Natural killer cell (primary cell): ENCODE measurements at regions not wholly inside any gene's neighbourhood (a gene's known extent, or its start where the extent isn't known, plus 50 kb on each side); places are given as distances from the start of the nearest gene placed in this dataset.
"Not testable (repeated sequence)": the region's sequence is repeated elsewhere in the genome, so short reads cannot be mapped to it uniquely, and the experiment has no call there.

Source experiments
- ATAC-seq, 3 donors: fragments of 150-1000 bp in 2 of 3; fragments of 200-7000 bp in 1 of 3; cut with Tn5 transposase; 1 replicate in 1 of 3; 2 replicates in 2 of 3; pipeline ENCODE4 v1.10.0; 2021; ENCODE audit warnings: mild to moderate bottlenecking in 2 of 3, moderate library complexity in 2 of 3
- DNase-seq, 2 donors: peaks; one replicate each; pipeline versions ENCODE4 v3.0.0 to v3.0.0-alpha.2; 2013 to 2021; ENCODE audit warnings: mixed read lengths in 1 of 2
- H3K27ac ChIP-seq: one replicate; pipeline ENCODE4 v1.5.1; 2013; ENCODE audit warnings: mild to moderate bottlenecking, low read length
- H3K27me3 ChIP-seq: one replicate; pipeline ENCODE4 v1.6.1; 2013; ENCODE audit warnings: low read length; ENCODE audit not compliant: control insufficient read depth, insufficient read depth
- H3K36me3 ChIP-seq: one replicate; pipeline ENCODE4 v1.6.1; 2013; ENCODE audit warnings: low read length; ENCODE audit not compliant: control insufficient read depth, insufficient read depth
- H3K4me1 ChIP-seq: one replicate; pipeline ENCODE4 v1.6.1; 2013; ENCODE audit warnings: low read length; ENCODE audit not compliant: control insufficient read depth, insufficient read depth
- H3K4me3 ChIP-seq: one replicate; pipeline ENCODE4 v1.5.1; 2013; ENCODE audit warnings: low read length
- H3K9me3 ChIP-seq: one replicate; pipeline ENCODE4 v1.6.1; 2013; ENCODE audit warnings: low read length; ENCODE audit not compliant: control insufficient read depth, insufficient read depth
- H3K27ac Mint-ChIP-seq, 2 donors: one replicate each; pipeline ENCODE4 v1.8.0; 2022; ENCODE audit warnings: mild to moderate bottlenecking in 2 of 2, mixed read lengths in 2 of 2, moderate library complexity in 1 of 2
- H3K27me3 Mint-ChIP-seq, 2 donors: one replicate each; pipeline ENCODE4 v1.8.0; 2022; ENCODE audit warnings: low read depth in 2 of 2, mixed read lengths in 2 of 2
- H3K36me3 Mint-ChIP-seq: one replicate; pipeline ENCODE4 v1.8.0; 2022; ENCODE audit warnings: mixed read lengths
- H3K4me1 Mint-ChIP-seq, 2 donors: one replicate each; pipeline ENCODE4 v1.8.0; 2022; ENCODE audit warnings: mixed read lengths in 2 of 2
- H3K4me3 Mint-ChIP-seq: one replicate; pipeline ENCODE4 v1.8.0; 2022; ENCODE audit warnings: mild to moderate bottlenecking, moderate library complexity, mixed read lengths
- H3K9me3 Mint-ChIP-seq, 2 donors: one replicate each; pipeline ENCODE4 v1.8.0; 2022; ENCODE audit warnings: mixed read lengths in 2 of 2
- WGBS: methylation state at CpG from one replicate; pipeline ENCODE4 v1.1.7; 2013; ENCODE audit warnings: missing lambda C conversion rate; ENCODE audit not compliant: insufficient coverage; 5-methylcytosine and 5-hydroxymethylcytosine counted together
- intact Hi-C: fragments of 100-400 bp; cut with micrococcal nuclease; formaldehyde crosslinking; loops from one replicate; pipeline ENCODE4 v1.14.2; 2022
- TF ChIP-seq, protein P1 (sequence below): fragments of 200-600 bp; IDR thresholded peaks from one replicate; pipeline ENCODE4 v1.8.0; 2022; ENCODE audit warnings: antibody characterized with exemption

DNA sequence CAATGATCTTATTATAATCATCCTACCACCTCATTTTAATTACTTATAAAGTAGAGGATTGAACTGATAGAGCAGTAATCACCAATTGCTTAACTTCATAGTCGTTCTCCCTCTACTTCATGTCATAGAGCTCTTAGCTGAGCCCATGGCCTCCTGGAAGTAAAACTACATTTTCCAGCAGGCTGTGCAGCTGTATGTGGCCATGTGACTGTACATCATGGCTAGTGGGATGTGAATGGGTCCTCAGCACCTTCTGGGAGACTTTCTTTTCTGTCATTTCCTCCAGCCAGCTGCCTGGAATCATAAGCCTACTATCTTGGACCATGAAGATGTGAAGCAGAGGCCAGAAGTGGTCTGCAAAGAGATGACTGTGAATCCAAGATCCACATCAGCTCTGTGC is 128.7 kb upstream of the SKOR2 start:
- ATAC-seq (no peak), DNase-seq (no peak)
- H3K27ac ChIP-seq: no peak overlapping the region
- H3K4me3 Mint-ChIP-seq: no peak overlapping the region
- peaks cover 0 to 4% of the 10 kb centered on the region in 2 donors for H3K27me3 Mint-ChIP-seq
- WGBS: no CpG with 5 or more reads among the region's 1 CpG
- no peak overlapping the region for H3K4me3 ChIP-seq
- no peaks in the 10 kb centered on the region for H3K9me3 ChIP-seq
- no peaks in the 10 kb centered on the region for H3K4me1 Mint-ChIP-seq
- H3K36me3 ChIP-seq: no peaks in the 10 kb centered on the region
- TF ChIP-seq, protein P1, sequence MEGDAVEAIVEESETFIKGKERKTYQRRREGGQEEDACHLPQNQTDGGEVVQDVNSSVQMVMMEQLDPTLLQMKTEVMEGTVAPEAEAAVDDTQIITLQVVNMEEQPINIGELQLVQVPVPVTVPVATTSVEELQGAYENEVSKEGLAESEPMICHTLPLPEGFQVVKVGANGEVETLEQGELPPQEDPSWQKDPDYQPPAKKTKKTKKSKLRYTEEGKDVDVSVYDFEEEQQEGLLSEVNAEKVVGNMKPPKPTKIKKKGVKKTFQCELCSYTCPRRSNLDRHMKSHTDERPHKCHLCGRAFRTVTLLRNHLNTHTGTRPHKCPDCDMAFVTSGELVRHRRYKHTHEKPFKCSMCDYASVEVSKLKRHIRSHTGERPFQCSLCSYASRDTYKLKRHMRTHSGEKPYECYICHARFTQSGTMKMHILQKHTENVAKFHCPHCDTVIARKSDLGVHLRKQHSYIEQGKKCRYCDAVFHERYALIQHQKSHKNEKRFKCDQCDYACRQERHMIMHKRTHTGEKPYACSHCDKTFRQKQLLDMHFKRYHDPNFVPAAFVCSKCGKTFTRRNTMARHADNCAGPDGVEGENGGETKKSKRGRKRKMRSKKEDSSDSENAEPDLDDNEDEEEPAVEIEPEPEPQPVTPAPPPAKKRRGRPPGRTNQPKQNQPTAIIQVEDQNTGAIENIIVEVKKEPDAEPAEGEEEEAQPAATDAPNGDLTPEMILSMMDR: no peak
- H3K27me3 ChIP-seq: no peaks in the 10 kb centered on the region
- no peak overlapping the region for H3K27ac Mint-ChIP-seq
- peaks cover 0 to 2% of the 10 kb centered on the region in 2 donors for H3K9me3 Mint-ChIP-seq
- intact Hi-C loops: no loop called here
- H3K36me3 Mint-ChIP-seq: no peaks in the 10 kb centered on the region
- H3K4me1 ChIP-seq: no peaks in the 10 kb centered on the region

- H3K36me3 Mint-ChIP-seq: no peaks in the 10 kb centered on the region
These were observed 122.0 kb upstream of the SKOR2 start for GRCh38 chr18:47373465-47373864.

DNA sequence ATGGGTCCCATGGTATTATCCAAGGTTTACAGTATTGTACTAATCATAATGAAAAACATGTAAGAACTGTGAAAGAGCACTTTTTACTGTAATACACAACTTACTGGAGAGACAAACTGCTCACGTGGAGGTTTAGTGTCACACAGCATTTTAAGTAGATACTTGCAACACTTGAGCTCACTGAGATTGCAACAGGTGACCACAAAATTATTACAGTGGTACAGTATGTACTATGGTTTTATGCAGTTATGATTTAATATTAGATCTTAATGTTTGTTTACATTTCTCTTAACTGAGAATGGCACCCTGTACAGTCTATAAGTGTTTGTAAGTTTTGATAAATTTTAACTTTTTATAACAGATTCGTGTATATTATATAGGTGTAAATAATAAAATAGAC is 118.6 kb upstream of the SKOR2 start:
- H3K27me3 Mint-ChIP-seq: peaks cover 0 to 5% of the 10 kb centered on the region in 2 donors
- no peak overlapping the region for H3K27ac Mint-ChIP-seq
- intact Hi-C loops: no loop called here
- Histone ChIP-seq H3K9me3 (no peaks in the 10 kb centered on the region), H3K36me3 (no peaks in the 10 kb centered on the region), H3K4me1 (no peaks in the 10 kb centered on the region), H3K4me3 (no peak overlapping the region), H3K27ac (no peak overlapping the region), H3K27me3 (no peaks in the 10 kb centered on the region)
- 70% methylated on average over 1 of the region's 2 CpGs for WGBS
- H3K4me3 Mint-ChIP-seq: no peak overlapping the region
- H3K9me3 Mint-ChIP-seq: peaks cover 7 to 11% of the 10 kb centered on the region in 2 donors
- TF ChIP-seq, protein P1: no peak
- DNase-seq (no peak), ATAC-seq (no peak)
- H3K4me1 Mint-ChIP-seq: no peaks in the 10 kb centered on the region
- H3K36me3 Mint-ChIP-seq: no peaks in the 10 kb centered on the region

More at GRCh38 chr18:47373465-47373864, 122.0 kb upstream of the SKOR2 start:
- H3K9me3 ChIP-seq: no peaks in the 10 kb centered on the region
- 76% methylated on average over 3 of the region's 3 CpGs for WGBS
- ATAC-seq (no peak), DNase-seq (no peak)
- intact Hi-C loops: no loop called here
- Mint-ChIP-seq H3K9me3 (peaks cover 3% of the 10 kb centered on the region in 2 donors), H3K27me3 (no peaks in the 10 kb centered on the region), H3K4me1 (no peaks in the 10 kb centered on the region), H3K27ac (no peak overlapping the region), H3K4me3 (no peak overlapping the region)
- no peaks in the 10 kb centered on the region for H3K27me3 ChIP-seq
- no peaks in the 10 kb centered on the region for H3K4me1 ChIP-seq
- TF ChIP-seq, protein P1: no peak
- no peaks in the 10 kb centered on the region for H3K36me3 ChIP-seq
- no peak overlapping the region for H3K4me3 ChIP-seq
- no peak overlapping the region for H3K27ac ChIP-seq

DNA sequence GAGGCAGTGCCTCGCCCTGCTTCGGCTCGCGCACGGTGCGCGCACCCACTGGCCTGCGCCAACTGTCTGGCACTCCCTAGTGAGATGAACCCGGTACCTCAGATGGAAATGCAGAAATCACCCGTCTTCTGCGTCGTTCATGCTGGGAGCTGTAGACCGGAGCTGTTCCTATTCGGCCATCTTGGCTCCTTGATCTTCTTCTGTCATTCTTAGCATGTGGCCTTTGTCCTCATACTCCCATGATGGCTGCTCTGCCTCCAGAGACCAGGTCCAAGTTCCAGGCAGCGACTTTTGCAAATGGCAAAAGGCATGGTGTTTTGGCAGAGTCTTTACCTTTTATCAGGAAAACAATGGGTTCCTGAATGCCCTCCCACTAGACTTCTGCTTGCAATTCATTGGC is 102.6 kb upstream of the SKOR2 start:
- H3K36me3 Mint-ChIP-seq, H3K4me1 ChIP-seq, ATAC-seq, H3K27me3 ChIP-seq, H3K27me3 Mint-ChIP-seq, H3K27ac ChIP-seq, H3K36me3 ChIP-seq, H3K9me3 Mint-ChIP-seq, H3K9me3 ChIP-seq, H3K4me3 Mint-ChIP-seq, H3K4me1 Mint-ChIP-seq, H3K27ac Mint-ChIP-seq, intact Hi-C loops, H3K4me3 ChIP-seq, DNase-seq: not testable (repeated sequence)
- 94% methylated on average over 15 of the region's 15 CpGs for WGBS
